ENCODE measurements at regions not wholly inside any gene's neighbourhood (a gene's known extent, or its start where the extent isn't known, plus 50 kb on each side); places are given as distances from the start of the nearest gene placed in this dataset.

GRCh38 chr2:57397550-57398360 lies 648.9 kb upstream of the VRK2 start:
- TF ChIP-seq POLR2A (IDR thresholded peaks at IDR 0.05): no peak
- no peak for TF ChIP-seq CTCF (IDR thresholded peaks at IDR 0.05)
- no peak for TF ChIP-seq POLR2AphosphoS5 (IDR thresholded peaks at IDR 0.05)
- no peak for TF ChIP-seq EP300 (IDR thresholded peaks at IDR 0.05)
